HCT116 (cell line): ENCODE measurements at regions not wholly inside any gene's neighbourhood (a gene's known extent, or its start where the extent isn't known, plus 50 kb on each side); places are given as distances from the start of the nearest gene placed in this dataset.

Experiments used
- ATAC-seq: fragments of 200-7000 bp; cut with Tn5 transposase; 2 replicates; pipeline ENCODE4 v1.9.1; 2020; ENCODE audit warnings: mild to moderate bottlenecking, moderate library complexity
- BruUV-seq: library from RNA; stranded (reverse); fragments of 400-500 nt; replicated peaks from 2 replicates; lab custom pipeline; 2021; lab: Mats Ljungman, UMichigan
- CTCF ChIA-PET: fragments of 300-600 bp; sonication (Branson Sonifier 250); formaldehyde crosslinking; loops from one replicate; lab custom pipeline; 2021; ENCODE audit warnings: antibody characterized with exemption; lab: Charles Lee
- POLR2A ChIA-PET: fragments of 300-600, 350-600 bp; sonication (Branson Sonifier 250); formaldehyde crosslinking; loops from one replicate; lab custom pipeline; 2021; ENCODE audit warnings: antibody characterized with exemption; lab: Charles Lee
- RAD21 ChIA-PET, 2 experiments: fragments of 300-600 bp; sonication (Branson Sonifier 250); formaldehyde crosslinking; loops; one replicate each; lab custom pipeline; 2023; ENCODE audit warnings: low total read pairs in 2 of 2; ENCODE audit not compliant: uncharacterized antibody in 2 of 2, unreplicated experiment in 2 of 2, low non-redundant PET in 1 of 2; lab: Charles Lee
- DNase-seq: peaks from one replicate; pipeline ENCODE4 v3.0.0-alpha.2; 2010; ENCODE audit warnings: low read depth, low spot score
- H2AFZ ChIP-seq: fragments of 200-600 bp; shearing (Covaris generic), sonication (generic); 2 replicates; pipeline ENCODE4 v1.6.1; 2017; ENCODE audit warnings: low read depth, mixed run types, mixed read lengths, antibody characterized with exemption, low read length; ENCODE audit not compliant: poor library complexity, severe bottlenecking
- H3K27ac ChIP-seq: 2 replicates; pipeline ENCODE4 v1.5.1; 2012; ENCODE audit warnings: low read depth, low read length
- H3K27me3 ChIP-seq: fragments of 200-600 bp; sonication (generic); 2 replicates; pipeline ENCODE4 v1.6.1; 2016; ENCODE audit warnings: mixed run types, low read length, mixed read lengths; ENCODE audit not compliant: insufficient read depth
- H3K36me3 ChIP-seq, 2 experiments: fragments of 200-500 bp in 1 of 2; fragments of 200-600 bp in 1 of 2; sonication (Bioruptor generic) in 1 of 2; sonication (generic) in 1 of 2; 2 replicates each; pipeline versions ENCODE4 v1.5.1 to v1.6.1; 2014 to 2016; ENCODE audit warnings: low read length in 2 of 2, inconsistent platforms in 1 of 2, mixed read lengths in 1 of 2, mixed run types in 1 of 2; ENCODE audit not compliant: insufficient read depth in 2 of 2, control insufficient read depth in 1 of 2
- H3K4me1 ChIP-seq, 2 experiments: fragments of 200-600 bp in 1 of 2; sonication (generic) in 1 of 2; 2 replicates each; pipeline versions ENCODE4 v1.5.1 to v1.6.1; 2012 to 2017; ENCODE audit warnings: low read length in 2 of 2, inconsistent platforms in 1 of 2, mild to moderate bottlenecking in 1 of 2, mixed read lengths in 1 of 2, mixed run types in 1 of 2, moderate library complexity in 1 of 2; ENCODE audit not compliant: insufficient read depth in 2 of 2, control insufficient read depth in 1 of 2
- H3K4me2 ChIP-seq: fragments of 200-600 bp; sonication (generic); 2 replicates; pipeline ENCODE4 v1.6.1; 2017; ENCODE audit warnings: mixed run types, low read length, mixed read lengths
- H3K4me3 ChIP-seq, 2 experiments: fragments of 200-600 bp in 1 of 2; sonication (generic) in 1 of 2; replicated peaks in 1 of 2; 2 replicates each; pipeline ENCODE4 v1.5.1; 2011 to 2016; ENCODE audit warnings: low read length in 2 of 2, control low read depth in 1 of 2, low read depth in 1 of 2, mild to moderate bottlenecking in 1 of 2, mixed read lengths in 1 of 2, mixed run types in 1 of 2
- H3K79me2 ChIP-seq: fragments of 200-600 bp; sonication (generic); 2 replicates; pipeline ENCODE4 v1.6.1; 2017; ENCODE audit warnings: mild to moderate bottlenecking, mixed run types, low read length, moderate library complexity, mixed read lengths; ENCODE audit not compliant: insufficient read depth
- H3K9ac ChIP-seq: fragments of 200-600 bp; sonication (generic); 2 replicates; pipeline ENCODE4 v1.6.1; 2016; ENCODE audit warnings: low read length, mixed read lengths
- H3K9me2 ChIP-seq: fragments of 200-600 bp; sonication (generic), shearing (Covaris generic); 2 replicates; pipeline ENCODE4 v1.6.1; 2017; ENCODE audit warnings: mixed run types, mild to moderate bottlenecking, moderate library complexity; ENCODE audit not compliant: insufficient read depth
- H3K9me3 ChIP-seq, 2 experiments: fragments of 200-500 bp in 1 of 2; fragments of 200-600 bp in 1 of 2; sonication (Bioruptor generic) in 1 of 2; sonication (generic) in 1 of 2; 2 replicates each; pipeline ENCODE4 v1.6.1; 2014 to 2017; ENCODE audit warnings: low read length in 2 of 2, mixed read lengths in 2 of 2, inconsistent platforms in 1 of 2, low read depth in 1 of 2, mild to moderate bottlenecking in 1 of 2, mixed run types in 1 of 2, moderate library complexity in 1 of 2; ENCODE audit not compliant: control insufficient read depth in 1 of 2, insufficient read depth in 1 of 2
- H4K20me1 ChIP-seq: fragments of 200-600 bp; sonication (generic), shearing (Covaris generic); 2 replicates; pipeline ENCODE4 v1.6.1; 2017; ENCODE audit warnings: mixed run types, mild to moderate bottlenecking, moderate library complexity; ENCODE audit not compliant: insufficient read depth
- CEBPB ChIP-seq: IDR thresholded peaks from 2 replicates; pipeline ENCODE4 v1.6.1; 2012; ENCODE audit warnings: low read depth
- EZH2phosphoT487 ChIP-seq: fragments of 200-600 bp; IDR thresholded peaks from 2 replicates; pipeline ENCODE4 v1.6.1; 2018; ENCODE audit warnings: antibody characterized with exemption, borderline replicate concordance
- FOSL1 ChIP-seq: IDR thresholded peaks from 2 replicates; pipeline ENCODE4 v1.6.1; 2012; ENCODE audit warnings: low read depth
- RAD21 ChIP-seq: IDR thresholded peaks from 2 replicates; pipeline ENCODE4 v1.6.1; 2012; ENCODE audit warnings: low read depth, mild to moderate bottlenecking
- ZNF274 ChIP-seq: fragments of 200-500 bp; sonication (Bioruptor generic); IDR thresholded peaks from 2 replicates; pipeline ENCODE4 v1.6.1; 2014; ENCODE audit warnings: mild to moderate bottlenecking, low read depth, low read length, inconsistent platforms
- intact Hi-C: fragments of 100-400 bp; cut with micrococcal nuclease; formaldehyde crosslinking; loops from 2 replicates; pipeline ENCODE4 v1.10.0; 2022
- TF ChIP-seq, protein P1 (sequence below): IDR thresholded peaks from 2 replicates; pipeline ENCODE4 v1.6.1; 2012
- TF ChIP-seq, protein P2 (sequence below): IDR thresholded peaks from 2 replicates; pipeline ENCODE4 v1.6.1; 2012; ENCODE audit warnings: low read depth

DNA sequence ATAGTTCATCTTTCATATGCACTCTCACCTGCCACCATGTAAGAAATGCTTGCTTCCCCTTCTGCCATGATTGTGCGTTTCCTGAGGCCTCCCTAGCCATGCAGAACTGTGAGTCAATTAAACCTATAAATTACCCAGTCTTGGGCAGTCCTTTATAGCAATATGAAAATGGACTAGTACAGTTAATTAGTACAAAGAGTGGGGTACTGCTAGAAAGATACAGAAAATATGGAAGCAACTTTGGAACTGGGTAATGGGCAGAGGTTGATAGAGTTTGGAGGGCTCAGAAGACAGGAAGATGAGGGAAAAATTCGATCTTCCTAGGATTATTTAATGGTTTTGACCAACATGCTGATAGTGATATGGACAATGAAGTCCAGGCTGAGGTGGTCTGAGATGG, 246.9 kb downstream of the CGGBP1 start:
- H3K27ac ChIP-seq, result no peak overlapping the region
- intact Hi-C loops, result no loop called here
- no peaks in the 10 kb centered on the region for H3K4me1 ChIP-seq
- no peak for ATAC-seq
- CTCF ChIA-PET, result no interaction called here
- no peaks in the 10 kb centered on the region for H4K20me1 ChIP-seq
- no peaks in the 10 kb centered on the region for H3K9me3 ChIP-seq
- POLR2A ChIA-PET, result no interaction called here
- H3K9ac ChIP-seq, result no peak overlapping the region
- H3K4me2 ChIP-seq, result no peak overlapping the region
- TF ChIP-seq FOSL1, result no peak
- TF ChIP-seq, protein P1, sequence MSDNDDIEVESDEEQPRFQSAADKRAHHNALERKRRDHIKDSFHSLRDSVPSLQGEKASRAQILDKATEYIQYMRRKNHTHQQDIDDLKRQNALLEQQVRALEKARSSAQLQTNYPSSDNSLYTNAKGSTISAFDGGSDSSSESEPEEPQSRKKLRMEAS, result no peak
- H3K9me2 ChIP-seq, result no peaks in the 10 kb centered on the region
- no peak for DNase-seq
- no peaks in the 10 kb centered on the region for H3K79me2 ChIP-seq
- H3K4me3 ChIP-seq, result no peak overlapping the region
- no peaks in the 10 kb centered on the region for H3K36me3 ChIP-seq
- H2AFZ ChIP-seq, result no peak overlapping the region
- BruUV-seq, result no TSS peak
- RAD21 ChIA-PET, result no interaction called here
- no peaks in the 10 kb centered on the region for H3K27me3 ChIP-seq

DNA sequence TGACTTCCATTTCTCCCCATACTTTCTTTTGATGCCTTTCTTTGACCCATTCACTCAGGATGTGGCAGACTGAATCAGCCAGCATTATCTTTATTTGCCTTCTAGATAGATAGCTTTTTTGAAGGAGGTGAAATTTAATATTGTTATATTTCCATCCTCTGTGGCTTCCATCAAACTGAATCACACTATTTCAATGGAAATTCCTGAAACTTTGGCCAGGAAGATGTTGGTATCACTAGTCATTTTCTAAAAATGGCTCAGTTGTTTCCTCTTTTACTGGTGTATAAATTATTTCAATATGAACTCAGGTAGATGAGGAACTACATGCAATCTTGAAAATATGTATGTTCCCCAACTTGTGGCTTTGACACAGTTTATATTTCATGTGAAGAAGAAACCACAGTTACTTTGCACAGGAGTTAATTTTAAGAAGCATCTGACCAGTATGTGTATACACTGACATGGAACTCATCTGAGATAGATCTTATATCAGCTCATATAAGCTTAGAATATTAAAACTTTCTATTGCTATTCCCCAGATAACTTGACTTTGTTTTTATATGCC, 248.3 kb downstream of the CGGBP1 start:
- H3K4me3 ChIP-seq, result no peak overlapping the region
- H4K20me1 ChIP-seq, result no peaks in the 10 kb centered on the region
- ATAC-seq, result no peak
- H3K36me3 ChIP-seq, result no peaks in the 10 kb centered on the region
- no peaks in the 10 kb centered on the region for H3K9me3 ChIP-seq
- TF ChIP-seq, protein P2, sequence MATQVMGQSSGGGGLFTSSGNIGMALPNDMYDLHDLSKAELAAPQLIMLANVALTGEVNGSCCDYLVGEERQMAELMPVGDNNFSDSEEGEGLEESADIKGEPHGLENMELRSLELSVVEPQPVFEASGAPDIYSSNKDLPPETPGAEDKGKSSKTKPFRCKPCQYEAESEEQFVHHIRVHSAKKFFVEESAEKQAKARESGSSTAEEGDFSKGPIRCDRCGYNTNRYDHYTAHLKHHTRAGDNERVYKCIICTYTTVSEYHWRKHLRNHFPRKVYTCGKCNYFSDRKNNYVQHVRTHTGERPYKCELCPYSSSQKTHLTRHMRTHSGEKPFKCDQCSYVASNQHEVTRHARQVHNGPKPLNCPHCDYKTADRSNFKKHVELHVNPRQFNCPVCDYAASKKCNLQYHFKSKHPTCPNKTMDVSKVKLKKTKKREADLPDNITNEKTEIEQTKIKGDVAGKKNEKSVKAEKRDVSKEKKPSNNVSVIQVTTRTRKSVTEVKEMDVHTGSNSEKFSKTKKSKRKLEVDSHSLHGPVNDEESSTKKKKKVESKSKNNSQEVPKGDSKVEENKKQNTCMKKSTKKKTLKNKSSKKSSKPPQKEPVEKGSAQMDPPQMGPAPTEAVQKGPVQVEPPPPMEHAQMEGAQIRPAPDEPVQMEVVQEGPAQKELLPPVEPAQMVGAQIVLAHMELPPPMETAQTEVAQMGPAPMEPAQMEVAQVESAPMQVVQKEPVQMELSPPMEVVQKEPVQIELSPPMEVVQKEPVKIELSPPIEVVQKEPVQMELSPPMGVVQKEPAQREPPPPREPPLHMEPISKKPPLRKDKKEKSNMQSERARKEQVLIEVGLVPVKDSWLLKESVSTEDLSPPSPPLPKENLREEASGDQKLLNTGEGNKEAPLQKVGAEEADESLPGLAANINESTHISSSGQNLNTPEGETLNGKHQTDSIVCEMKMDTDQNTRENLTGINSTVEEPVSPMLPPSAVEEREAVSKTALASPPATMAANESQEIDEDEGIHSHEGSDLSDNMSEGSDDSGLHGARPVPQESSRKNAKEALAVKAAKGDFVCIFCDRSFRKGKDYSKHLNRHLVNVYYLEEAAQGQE, result no peak
- TF ChIP-seq EZH2phosphoT487 (no peak), RAD21 (no peak), ZNF274 (no peak), CEBPB (no peak)
- H3K79me2 ChIP-seq, result no peaks in the 10 kb centered on the region
- no peaks in the 10 kb centered on the region for H3K27me3 ChIP-seq
- no peaks in the 10 kb centered on the region for H3K4me1 ChIP-seq
- no peak overlapping the region for H3K9ac ChIP-seq
- H3K27ac ChIP-seq, result no peak overlapping the region
- RAD21 ChIA-PET, result no interaction called here
- H3K9me2 ChIP-seq, result no peaks in the 10 kb centered on the region
- H3K4me2 ChIP-seq, result no peak overlapping the region
- no TSS peak for BruUV-seq
- no peak overlapping the region for H2AFZ ChIP-seq
- POLR2A ChIA-PET, result no interaction called here
- intact Hi-C loops, result no loop called here
- CTCF ChIA-PET, result no interaction called here
- DNase-seq, result no peak
